HCT116 (cell line): ENCODE measurements at regions not wholly inside any gene's neighbourhood (a gene's known extent, or its start where the extent isn't known, plus 50 kb on each side); places are given as distances from the start of the nearest gene placed in this dataset.

ENCODE experiments used
- ATAC-seq: fragments of 200-7000 bp; cut with Tn5 transposase; 2 replicates; pipeline ENCODE4 v1.9.1; 2020; ENCODE audit warnings: mild to moderate bottlenecking, moderate library complexity
- BruUV-seq: library from RNA; stranded (reverse); fragments of 400-500 nt; replicated peaks from 2 replicates; lab custom pipeline; 2021; lab: Mats Ljungman, UMichigan
- CTCF ChIA-PET: fragments of 300-600 bp; sonication (Branson Sonifier 250); formaldehyde crosslinking; loops from one replicate; lab custom pipeline; 2021; ENCODE audit warnings: antibody characterized with exemption; lab: Charles Lee
- POLR2A ChIA-PET: fragments of 300-600, 350-600 bp; sonication (Branson Sonifier 250); formaldehyde crosslinking; loops from one replicate; lab custom pipeline; 2021; ENCODE audit warnings: antibody characterized with exemption; lab: Charles Lee
- RAD21 ChIA-PET, 2 experiments: fragments of 300-600 bp; sonication (Branson Sonifier 250); formaldehyde crosslinking; loops; one replicate each; lab custom pipeline; 2023; ENCODE audit warnings: low total read pairs in 2 of 2; ENCODE audit not compliant: uncharacterized antibody in 2 of 2, unreplicated experiment in 2 of 2, low non-redundant PET in 1 of 2; lab: Charles Lee
- DNase-seq: peaks from one replicate; pipeline ENCODE4 v3.0.0-alpha.2; 2010; ENCODE audit warnings: low read depth, low spot score
- H2AFZ ChIP-seq: fragments of 200-600 bp; shearing (Covaris generic), sonication (generic); 2 replicates; pipeline ENCODE4 v1.6.1; 2017; ENCODE audit warnings: low read depth, mixed run types, mixed read lengths, antibody characterized with exemption, low read length; ENCODE audit not compliant: poor library complexity, severe bottlenecking
- H3K27ac ChIP-seq: 2 replicates; pipeline ENCODE4 v1.5.1; 2012; ENCODE audit warnings: low read depth, low read length
- H3K27me3 ChIP-seq: fragments of 200-600 bp; sonication (generic); 2 replicates; pipeline ENCODE4 v1.6.1; 2016; ENCODE audit warnings: mixed run types, low read length, mixed read lengths; ENCODE audit not compliant: insufficient read depth
- H3K36me3 ChIP-seq, 2 experiments: fragments of 200-500 bp in 1 of 2; fragments of 200-600 bp in 1 of 2; sonication (Bioruptor generic) in 1 of 2; sonication (generic) in 1 of 2; 2 replicates each; pipeline versions ENCODE4 v1.5.1 to v1.6.1; 2014 to 2016; ENCODE audit warnings: low read length in 2 of 2, inconsistent platforms in 1 of 2, mixed read lengths in 1 of 2, mixed run types in 1 of 2; ENCODE audit not compliant: insufficient read depth in 2 of 2, control insufficient read depth in 1 of 2
- H3K4me1 ChIP-seq, 2 experiments: fragments of 200-600 bp in 1 of 2; sonication (generic) in 1 of 2; 2 replicates each; pipeline versions ENCODE4 v1.5.1 to v1.6.1; 2012 to 2017; ENCODE audit warnings: low read length in 2 of 2, inconsistent platforms in 1 of 2, mild to moderate bottlenecking in 1 of 2, mixed read lengths in 1 of 2, mixed run types in 1 of 2, moderate library complexity in 1 of 2; ENCODE audit not compliant: insufficient read depth in 2 of 2, control insufficient read depth in 1 of 2
- H3K4me2 ChIP-seq: fragments of 200-600 bp; sonication (generic); 2 replicates; pipeline ENCODE4 v1.6.1; 2017; ENCODE audit warnings: mixed run types, low read length, mixed read lengths
- H3K4me3 ChIP-seq, 2 experiments: fragments of 200-600 bp in 1 of 2; sonication (generic) in 1 of 2; replicated peaks in 1 of 2; 2 replicates each; pipeline ENCODE4 v1.5.1; 2011 to 2016; ENCODE audit warnings: low read length in 2 of 2, control low read depth in 1 of 2, low read depth in 1 of 2, mild to moderate bottlenecking in 1 of 2, mixed read lengths in 1 of 2, mixed run types in 1 of 2
- H3K79me2 ChIP-seq: fragments of 200-600 bp; sonication (generic); 2 replicates; pipeline ENCODE4 v1.6.1; 2017; ENCODE audit warnings: mild to moderate bottlenecking, mixed run types, low read length, moderate library complexity, mixed read lengths; ENCODE audit not compliant: insufficient read depth
- H3K9ac ChIP-seq: fragments of 200-600 bp; sonication (generic); 2 replicates; pipeline ENCODE4 v1.6.1; 2016; ENCODE audit warnings: low read length, mixed read lengths
- H3K9me2 ChIP-seq: fragments of 200-600 bp; sonication (generic), shearing (Covaris generic); 2 replicates; pipeline ENCODE4 v1.6.1; 2017; ENCODE audit warnings: mixed run types, mild to moderate bottlenecking, moderate library complexity; ENCODE audit not compliant: insufficient read depth
- H3K9me3 ChIP-seq, 2 experiments: fragments of 200-500 bp in 1 of 2; fragments of 200-600 bp in 1 of 2; sonication (Bioruptor generic) in 1 of 2; sonication (generic) in 1 of 2; 2 replicates each; pipeline ENCODE4 v1.6.1; 2014 to 2017; ENCODE audit warnings: low read length in 2 of 2, mixed read lengths in 2 of 2, inconsistent platforms in 1 of 2, low read depth in 1 of 2, mild to moderate bottlenecking in 1 of 2, mixed run types in 1 of 2, moderate library complexity in 1 of 2; ENCODE audit not compliant: control insufficient read depth in 1 of 2, insufficient read depth in 1 of 2
- H4K20me1 ChIP-seq: fragments of 200-600 bp; sonication (generic), shearing (Covaris generic); 2 replicates; pipeline ENCODE4 v1.6.1; 2017; ENCODE audit warnings: mixed run types, mild to moderate bottlenecking, moderate library complexity; ENCODE audit not compliant: insufficient read depth
- ELF1 ChIP-seq: IDR thresholded peaks from 2 replicates; pipeline ENCODE4 v1.6.1; 2012; ENCODE audit warnings: low read depth, borderline replicate concordance
- EZH2 ChIP-seq: fragments of 200-600 bp; sonication (generic); IDR thresholded peaks from 2 replicates; pipeline ENCODE4 v1.6.1; 2017; ENCODE audit warnings: antibody characterized with exemption, mixed run types
- POLR2A ChIP-seq: IDR thresholded peaks from 2 replicates; pipeline ENCODE4 v1.7.0; 2011; ENCODE audit warnings: borderline replicate concordance; ENCODE audit not compliant: insufficient read depth, insufficient read length; ENCODE audit errors: extremely low read depth
- POLR2AphosphoS5 ChIP-seq: IDR thresholded peaks from 2 replicates; pipeline ENCODE4 v1.6.1; 2011; ENCODE audit warnings: mild to moderate bottlenecking, low read depth, low read length, moderate library complexity
- REST ChIP-seq: IDR thresholded peaks from 2 replicates; pipeline ENCODE4 v1.6.1; 2012; ENCODE audit warnings: low read depth
- SP1 ChIP-seq: IDR thresholded peaks from 2 replicates; pipeline ENCODE4 v1.6.1; 2012; ENCODE audit warnings: low read depth
- YY1 ChIP-seq: IDR thresholded peaks from 2 replicates; pipeline ENCODE4 v1.6.1; 2011; ENCODE audit warnings: low read length, low read depth, moderate library complexity, mild to moderate bottlenecking; ENCODE audit not compliant: insufficient replicate concordance; ENCODE audit errors: extremely low read depth
- intact Hi-C: fragments of 100-400 bp; cut with micrococcal nuclease; formaldehyde crosslinking; loops from 2 replicates; pipeline ENCODE4 v1.10.0; 2022
- TF ChIP-seq, protein P1 (sequence below), 3 experiments: fragments of 200-600 bp in 1 of 3; sonication (generic) in 1 of 3; IDR thresholded peaks in 2 of 3; conservative IDR thresholded peaks in 1 of 3; 2 replicates each; pipeline ENCODE4 v1.5.1; 2012 to 2017; ENCODE audit warnings: low read depth in 2 of 3, low read length in 2 of 3, antibody characterized with exemption in 1 of 3, borderline replicate concordance in 1 of 3, control low read depth in 1 of 3, mild to moderate bottlenecking in 1 of 3, mixed read lengths in 1 of 3, mixed run types in 1 of 3, moderate library complexity in 1 of 3; ENCODE audit not compliant: insufficient read depth in 1 of 3
- TF ChIP-seq, protein P2 (sequence below): IDR thresholded peaks from 2 replicates; pipeline ENCODE4 v1.6.1; 2012

DNA sequence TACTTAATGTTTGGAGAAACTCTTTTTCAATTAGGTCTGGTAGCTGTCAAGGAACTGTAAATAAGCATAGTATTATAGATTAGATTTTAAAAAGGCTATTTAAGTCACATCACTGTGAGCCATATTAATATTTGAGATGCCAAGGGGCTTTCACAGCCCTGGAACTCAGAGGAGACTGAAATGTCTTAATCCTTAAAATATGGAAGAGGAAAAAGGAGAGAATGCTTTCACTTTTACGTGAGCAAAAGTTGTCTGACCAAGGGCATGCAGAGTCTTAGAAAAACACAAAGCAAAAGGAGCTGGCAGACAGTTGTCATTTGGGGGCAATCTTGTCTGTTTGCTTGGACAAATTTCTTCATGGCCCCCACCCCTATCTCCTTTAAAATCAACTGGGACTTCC is 253.2 kb upstream of the IGFBP7 start:
- Histone ChIP-seq H4K20me1 (no peaks in the 10 kb centered on the region), H3K9me3 (no peaks in the 10 kb centered on the region), H3K9ac (no peak overlapping the region), H3K4me3 (no peak overlapping the region), H3K27ac (no peak overlapping the region), H3K27me3 (no peaks in the 10 kb centered on the region), H3K4me1 (no peaks in the 10 kb centered on the region), H3K36me3 (no peaks in the 10 kb centered on the region), H2AFZ (no peak overlapping the region), H3K79me2 (no peaks in the 10 kb centered on the region), H3K9me2 (no peaks in the 10 kb centered on the region), H3K4me2 (no peak overlapping the region)
- TF ChIP-seq ELF1: no peak
- TF ChIP-seq REST: no peak
- TF ChIP-seq POLR2AphosphoS5: no peak
- TF ChIP-seq, protein P1, sequence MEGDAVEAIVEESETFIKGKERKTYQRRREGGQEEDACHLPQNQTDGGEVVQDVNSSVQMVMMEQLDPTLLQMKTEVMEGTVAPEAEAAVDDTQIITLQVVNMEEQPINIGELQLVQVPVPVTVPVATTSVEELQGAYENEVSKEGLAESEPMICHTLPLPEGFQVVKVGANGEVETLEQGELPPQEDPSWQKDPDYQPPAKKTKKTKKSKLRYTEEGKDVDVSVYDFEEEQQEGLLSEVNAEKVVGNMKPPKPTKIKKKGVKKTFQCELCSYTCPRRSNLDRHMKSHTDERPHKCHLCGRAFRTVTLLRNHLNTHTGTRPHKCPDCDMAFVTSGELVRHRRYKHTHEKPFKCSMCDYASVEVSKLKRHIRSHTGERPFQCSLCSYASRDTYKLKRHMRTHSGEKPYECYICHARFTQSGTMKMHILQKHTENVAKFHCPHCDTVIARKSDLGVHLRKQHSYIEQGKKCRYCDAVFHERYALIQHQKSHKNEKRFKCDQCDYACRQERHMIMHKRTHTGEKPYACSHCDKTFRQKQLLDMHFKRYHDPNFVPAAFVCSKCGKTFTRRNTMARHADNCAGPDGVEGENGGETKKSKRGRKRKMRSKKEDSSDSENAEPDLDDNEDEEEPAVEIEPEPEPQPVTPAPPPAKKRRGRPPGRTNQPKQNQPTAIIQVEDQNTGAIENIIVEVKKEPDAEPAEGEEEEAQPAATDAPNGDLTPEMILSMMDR (IDR thresholded peaks at IDR 0.05 in 2 of 3, conservative IDR thresholded peaks at IDR 0.05 in 1 of 3; ENCODE audit: borderline replicate concordance in 1 of 3, insufficient read depth in 1 of 3, low read depth in 2 of 3, low read length in 2 of 3): no peak
- no peak for TF ChIP-seq EZH2
- no peak for TF ChIP-seq POLR2A
- TF ChIP-seq SP1: no peak
- TF ChIP-seq, protein P2, sequence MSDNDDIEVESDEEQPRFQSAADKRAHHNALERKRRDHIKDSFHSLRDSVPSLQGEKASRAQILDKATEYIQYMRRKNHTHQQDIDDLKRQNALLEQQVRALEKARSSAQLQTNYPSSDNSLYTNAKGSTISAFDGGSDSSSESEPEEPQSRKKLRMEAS: no peak
- TF ChIP-seq YY1: no peak
- intact Hi-C loops: no loop called here
- BruUV-seq: no TSS peak
- ChIA-PET RAD21 (no interaction called here), CTCF (no interaction called here), POLR2A (no interaction called here)
- DNase-seq: no peak
- no peak for ATAC-seq
